Spleen (tissue), 11 donors: ENCODE measurements at regions not wholly inside any gene's neighbourhood (a gene's known extent, or its start where the extent isn't known, plus 50 kb on each side); places are given as distances from the start of the nearest gene placed in this dataset.

Source experiments
- DNase-seq: peaks from one replicate; pipeline ENCODE4 v3.0.0-alpha.2; 2020
- H3K27ac ChIP-seq, 8 donors: fragments of 200-600 bp; sonication (generic) in 7 of 8; 1 replicate in 4 of 8; 2 replicates in 4 of 8; pipeline versions ENCODE4 v1.5.0 to v1.8.0; 2016 to 2021; ENCODE audit warnings: inconsistent platforms in 4 of 8, mild to moderate bottlenecking in 4 of 8, moderate library complexity in 1 of 8
- H3K27me3 ChIP-seq, 7 donors: fragments of 200-600 bp; sonication (generic) in 6 of 7; replicated peaks in 1 of 7; 1 replicate in 4 of 7; 2 replicates in 3 of 7; pipeline versions ENCODE4 v1.5.0 to v1.8.0; 2016 to 2021; ENCODE audit warnings: inconsistent platforms in 3 of 7, mild to moderate bottlenecking in 1 of 7
- H3K36me3 ChIP-seq, 6 donors: fragments of 200-600 bp; sonication (generic) in 5 of 6; 1 replicate in 4 of 6; 2 replicates in 2 of 6; pipeline versions ENCODE4 v1.5.0 to v1.8.0; 2016 to 2021; ENCODE audit warnings: inconsistent platforms in 2 of 6
- H3K4me1 ChIP-seq, 6 donors: fragments of 200-600 bp; sonication (generic) in 5 of 6; 1 replicate in 3 of 6; 2 replicates in 3 of 6; pipeline versions ENCODE4 v1.5.0 to v1.8.0; 2016 to 2021; ENCODE audit warnings: inconsistent platforms in 3 of 6
- H3K4me3 ChIP-seq, 8 donors: fragments of 200-600 bp; sonication (generic) in 7 of 8; 1 replicate in 4 of 8; 2 replicates in 4 of 8; pipeline versions ENCODE4 v1.5.0 to v1.8.0; 2016 to 2021; ENCODE audit warnings: inconsistent platforms in 4 of 8, mild to moderate bottlenecking in 4 of 8, moderate library complexity in 2 of 8
- H3K9me3 ChIP-seq, 8 donors: fragments of 200-600 bp; sonication (generic) in 7 of 8; 1 replicate in 4 of 8; 2 replicates in 4 of 8; pipeline versions ENCODE4 v1.5.0 to v1.8.0; 2016 to 2021; ENCODE audit warnings: inconsistent platforms in 4 of 8
- CTCF ChIP-seq, 11 experiments: fragments of 200-600 bp in 7 of 11; fragments of 450-650 bp in 4 of 11; sonication (generic) in 4 of 11; IDR thresholded peaks in 8 of 11; conservative IDR thresholded peaks in 3 of 11; 1 replicate in 7 of 11; 2 replicates in 4 of 11; pipeline versions ENCODE4 v1.4.0 to v1.8.0; 2016 to 2021; ENCODE audit warnings: antibody characterized with exemption in 11 of 11, inconsistent platforms in 4 of 11, mild to moderate bottlenecking in 1 of 11
- POLR2A ChIP-seq, 3 donors: fragments of 450-650 bp; IDR thresholded peaks; one replicate each; pipeline ENCODE4 v1.5.1; 2017; ENCODE audit warnings: antibody characterized with exemption in 3 of 3, mild to moderate bottlenecking in 1 of 3
- POLR2AphosphoS5 ChIP-seq, 3 donors: sonication (generic); formaldehyde crosslinking; IDR thresholded peaks; one replicate each; pipeline ENCODE4 v1.5.1; 2017; ENCODE audit warnings: antibody characterized with exemption in 3 of 3
- WGBS, 5 donors: extraction: QIAGEN DNeasy Blood & Tissue Kit in 3 of 5; methylation state at CpG; one replicate each; pipeline versions ENCODE4 v1.1.5 to v1.1.7; 2013 to 2018; 5-methylcytosine and 5-hydroxymethylcytosine counted together
- intact Hi-C: fragments of 100-400 bp; cut with DNase I; formaldehyde crosslinking; loops from one replicate; pipeline ENCODE4 v1.15.0; 2023; ENCODE audit warnings: low total_unique reads
- donor health status: healthy with polysubstance abuse.
- donor health status: DM: no; HTN: no; CAD: no; lungs with moderate emphysema.
- donor health status: DM: no; HTN: no; CAD: no.
- donor health status: Bipolar disorder and iron deficiency.
- donor health status: healthy.
- donor health status: DM: no; HTN: no; CAD: no.
- donor health status: DM: yes; HTN: yes; CAD: no.

- no peaks in the 10 kb centered on the region for H3K27me3 ChIP-seq
- H3K36me3 ChIP-seq, result no peaks in the 10 kb centered on the region
- H3K4me1 ChIP-seq, result no peaks in the 10 kb centered on the region
- H3K4me3 ChIP-seq, result no peak overlapping the region
- TF ChIP-seq CTCF (IDR thresholded peaks at IDR 0.05 in 8 of 11, conservative IDR thresholded peaks at IDR 0.05 in 3 of 11), result no peak
- TF ChIP-seq POLR2AphosphoS5 (IDR thresholded peaks at IDR 0.05), result no peak
- no peak for TF ChIP-seq POLR2A (IDR thresholded peaks at IDR 0.05)
- no peak for DNase-seq
- peaks cover 0 to 16% (median 8%) of the 10 kb centered on the region in 8 donors for H3K9me3 ChIP-seq
- intact Hi-C loops, result no loop called here
- no peak overlapping the region for H3K27ac ChIP-seq
- 66 to 82% (median 72%) methylated on average over 1 of the region's 1 CpG for WGBS, 5 donors
Measured at GRCh38 chr6:90916968-90917367, 330.1 kb upstream of the MAP3K7 start.

GRCh38 chr6:90915224-90915915 lies 328.5 kb upstream of the MAP3K7 start:
- Histone ChIP-seq H3K27me3 (no peaks in the 10 kb centered on the region), H3K4me1 (no peaks in the 10 kb centered on the region), H3K36me3 (no peaks in the 10 kb centered on the region), H3K27ac (no peak overlapping the region), H3K4me3 (no peak overlapping the region), H3K9me3 (peaks cover 0 to 16% (median 8%) of the 10 kb centered on the region in 8 donors)
- intact Hi-C loops, result no loop called here
- 64 to 86% (median 82%) methylated on average over 5 of the region's 5 CpGs for WGBS, 5 donors
- TF ChIP-seq POLR2AphosphoS5 (IDR thresholded peaks at IDR 0.05) (no peak), CTCF (IDR thresholded peaks at IDR 0.05 in 8 of 11, conservative IDR thresholded peaks at IDR 0.05 in 3 of 11) (no peak), POLR2A (IDR thresholded peaks at IDR 0.05) (no peak)
- no peak for DNase-seq

GRCh38 chr6:90914312-90914711 lies 327.4 kb upstream of the MAP3K7 start:
- intact Hi-C loops, result no loop called here
- Histone ChIP-seq H3K9me3 (peaks cover 0 to 16% (median 8%) of the 10 kb centered on the region in 8 donors), H3K27me3 (no peaks in the 10 kb centered on the region), H3K4me3 (no peak overlapping the region), H3K36me3 (no peaks in the 10 kb centered on the region), H3K4me1 (no peaks in the 10 kb centered on the region), H3K27ac (no peak overlapping the region)
- no peak for TF ChIP-seq CTCF (IDR thresholded peaks at IDR 0.05 in 8 of 11, conservative IDR thresholded peaks at IDR 0.05 in 3 of 11)
- 63 to 85% (median 68%) methylated on average over 2 of the region's 2 CpGs for WGBS, 5 donors
- no peak for DNase-seq

GRCh38 chr6:90913266-90913960 lies 326.5 kb upstream of the MAP3K7 start:
- 67 to 85% (median 76%) methylated on average over 2 of the region's 2 CpGs for WGBS, 5 donors
- no peak for TF ChIP-seq CTCF (IDR thresholded peaks at IDR 0.05 in 8 of 11, conservative IDR thresholded peaks at IDR 0.05 in 3 of 11)
- no peak for TF ChIP-seq POLR2AphosphoS5 (IDR thresholded peaks at IDR 0.05)
- no peak for TF ChIP-seq POLR2A (IDR thresholded peaks at IDR 0.05)
- intact Hi-C loops, result no loop called here
- Histone ChIP-seq H3K4me3 (no peak overlapping the region), H3K27ac (no peak overlapping the region), H3K4me1 (no peaks in the 10 kb centered on the region), H3K36me3 (no peaks in the 10 kb centered on the region), H3K9me3 (peaks cover 0 to 16% (median 8%) of the 10 kb centered on the region in 8 donors), H3K27me3 (no peaks in the 10 kb centered on the region)
- DNase-seq, result no peak
